Gastroesophageal sphincter (tissue), 4 donors: ENCODE measurements at regions not wholly inside any gene's neighbourhood (a gene's known extent, or its start where the extent isn't known, plus 50 kb on each side); places are given as distances from the start of the nearest gene placed in this dataset.

Source experiments
- ATAC-seq: fragments of 150-250 bp; one replicate; pipeline ENCODE4 v1.9.1; 2016; ENCODE audit warnings: mild to moderate bottlenecking, moderate library complexity
- H3K27ac ChIP-seq, 4 donors: fragments of 200-600 bp; sonication (generic) in 3 of 4; 1 replicate in 3 of 4; 2 replicates in 1 of 4; pipeline ENCODE4 v1.5.1; 2016 to 2019
- H3K27me3 ChIP-seq: fragments of 200-600 bp; sonication (generic); one replicate; pipeline ENCODE4 v1.5.1; 2019
- H3K36me3 ChIP-seq, 2 donors: fragments of 200-600 bp; sonication (generic); one replicate each; pipeline ENCODE4 v1.5.1; 2019; ENCODE audit warnings: control low read depth in 1 of 2
- H3K4me1 ChIP-seq, 3 donors: fragments of 200-600 bp; sonication (generic); 1 replicate in 2 of 3; 2 replicates in 1 of 3; pipeline ENCODE4 v1.5.1; 2016 to 2019; ENCODE audit warnings: control low read depth in 2 of 3
- H3K4me3 ChIP-seq, 2 donors: fragments of 200-600 bp; sonication (generic); one replicate each; pipeline ENCODE4 v1.5.1; 2019; ENCODE audit warnings: mild to moderate bottlenecking in 1 of 2, moderate library complexity in 1 of 2
- H3K9me3 ChIP-seq, 3 donors: fragments of 200-600 bp; sonication (generic); one replicate each; pipeline ENCODE4 v1.5.1; 2017 to 2019; ENCODE audit warnings: control low read depth in 2 of 3
- EP300 ChIP-seq: sonication (generic); formaldehyde crosslinking; IDR thresholded peaks from one replicate; pipeline ENCODE4 v1.6.1; 2017; ENCODE audit warnings: antibody characterized with exemption, mild to moderate bottlenecking
- POLR2A ChIP-seq, 2 donors: fragments of 450-650 bp; IDR thresholded peaks; one replicate each; pipeline ENCODE4 v1.6.1; 2017; ENCODE audit warnings: antibody characterized with exemption in 2 of 2, mild to moderate bottlenecking in 2 of 2, moderate library complexity in 1 of 2
- POLR2AphosphoS5 ChIP-seq: sonication (generic); formaldehyde crosslinking; IDR thresholded peaks from one replicate; pipeline ENCODE4 v1.6.1; 2017; ENCODE audit warnings: antibody characterized with exemption
- WGBS, 2 donors: methylation state at CpG; one replicate each; pipeline ENCODE4 v1.1.5; 2018; ENCODE audit warnings: low coverage in 1 of 2; 5-methylcytosine and 5-hydroxymethylcytosine counted together
- TF ChIP-seq, protein P1 (sequence below), 4 experiments: fragments of 200-600 bp in 2 of 4; fragments of 450-650 bp in 2 of 4; sonication (generic) in 1 of 4; IDR thresholded peaks; one replicate each; pipeline ENCODE4 v1.5.1; 2017 to 2019; ENCODE audit warnings: antibody characterized with exemption in 4 of 4, mild to moderate bottlenecking in 2 of 4, moderate library complexity in 2 of 4

DNA sequence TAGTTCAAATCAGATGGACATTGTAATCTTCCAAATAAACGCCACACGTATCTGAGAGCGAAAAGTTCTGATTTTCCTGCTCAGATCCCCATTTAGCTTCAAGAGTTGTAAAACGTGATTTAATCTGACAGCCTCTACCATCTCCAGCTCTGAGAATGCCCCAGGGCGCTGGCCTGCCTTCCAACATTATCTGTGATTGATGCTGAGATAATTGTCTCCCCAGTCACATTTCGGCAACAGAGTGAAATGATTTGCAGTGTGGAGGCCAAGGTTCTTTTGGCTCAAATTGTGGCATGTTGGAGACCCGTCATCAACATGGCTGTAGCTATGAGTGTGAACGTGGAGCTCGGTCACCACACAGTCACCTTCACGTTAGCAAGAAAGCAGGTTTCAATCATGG is 283.4 kb downstream of the BRD1 start:
- no peak overlapping the region for H3K4me3 ChIP-seq
- H3K27me3 ChIP-seq = peaks cover 36% of the 10 kb centered on the region
- no peaks in the 10 kb centered on the region for H3K36me3 ChIP-seq
- H3K27ac ChIP-seq = no peak overlapping the region
- no peak for ATAC-seq
- H3K4me1 ChIP-seq = no peaks in the 10 kb centered on the region
- 52 to 80% methylated on average over 7 to 10 of the region's 10 CpGs for WGBS, 2 donors
- TF ChIP-seq POLR2A (IDR thresholded peaks at IDR 0.05) (no peak), POLR2AphosphoS5 (no peak), EP300 (no peak)
- TF ChIP-seq, protein P1, sequence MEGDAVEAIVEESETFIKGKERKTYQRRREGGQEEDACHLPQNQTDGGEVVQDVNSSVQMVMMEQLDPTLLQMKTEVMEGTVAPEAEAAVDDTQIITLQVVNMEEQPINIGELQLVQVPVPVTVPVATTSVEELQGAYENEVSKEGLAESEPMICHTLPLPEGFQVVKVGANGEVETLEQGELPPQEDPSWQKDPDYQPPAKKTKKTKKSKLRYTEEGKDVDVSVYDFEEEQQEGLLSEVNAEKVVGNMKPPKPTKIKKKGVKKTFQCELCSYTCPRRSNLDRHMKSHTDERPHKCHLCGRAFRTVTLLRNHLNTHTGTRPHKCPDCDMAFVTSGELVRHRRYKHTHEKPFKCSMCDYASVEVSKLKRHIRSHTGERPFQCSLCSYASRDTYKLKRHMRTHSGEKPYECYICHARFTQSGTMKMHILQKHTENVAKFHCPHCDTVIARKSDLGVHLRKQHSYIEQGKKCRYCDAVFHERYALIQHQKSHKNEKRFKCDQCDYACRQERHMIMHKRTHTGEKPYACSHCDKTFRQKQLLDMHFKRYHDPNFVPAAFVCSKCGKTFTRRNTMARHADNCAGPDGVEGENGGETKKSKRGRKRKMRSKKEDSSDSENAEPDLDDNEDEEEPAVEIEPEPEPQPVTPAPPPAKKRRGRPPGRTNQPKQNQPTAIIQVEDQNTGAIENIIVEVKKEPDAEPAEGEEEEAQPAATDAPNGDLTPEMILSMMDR (IDR thresholded peaks at IDR 0.05) = no peak
- H3K9me3 ChIP-seq = peaks cover 0 to 30% (median 0%) of the 10 kb centered on the region in 3 donors

DNA sequence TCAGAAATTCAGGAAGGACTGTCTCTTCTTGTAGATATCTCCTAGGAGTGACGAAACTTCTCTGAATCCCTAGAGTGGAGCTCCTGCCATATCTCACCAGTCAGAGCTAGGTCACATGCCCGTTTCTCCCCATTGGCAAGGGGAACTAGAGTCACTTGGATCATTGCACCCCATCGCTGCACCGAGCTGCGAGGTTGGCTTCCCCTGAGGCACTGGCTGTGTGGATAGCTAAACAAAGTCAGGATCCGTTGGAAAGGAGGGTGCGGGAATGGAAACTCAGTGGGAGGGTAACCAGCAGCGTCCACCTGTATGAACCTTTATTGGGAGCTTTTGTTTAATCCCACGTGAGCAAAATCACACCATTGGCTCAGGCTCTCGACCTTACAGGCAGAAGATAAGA is 283.8 kb downstream of the BRD1 start:
- Histone ChIP-seq H3K27ac (no peak overlapping the region), H3K9me3 (peaks cover 0 to 26% (median 0%) of the 10 kb centered on the region in 3 donors), H3K4me3 (no peak overlapping the region), H3K4me1 (no peaks in the 10 kb centered on the region), H3K27me3 (peaks cover 34% of the 10 kb centered on the region), H3K36me3 (no peaks in the 10 kb centered on the region)
- no peak for ATAC-seq
- 83% methylated on average over 9 of the region's 10 CpGs; no CpG with 5 or more reads in 1 of the 2 donors for WGBS, 2 donors
- TF ChIP-seq POLR2A (IDR thresholded peaks at IDR 0.05) = no peak
- no peak for TF ChIP-seq POLR2AphosphoS5
- no peak for TF ChIP-seq EP300
- TF ChIP-seq, protein P1 (IDR thresholded peaks at IDR 0.05) = no peak

DNA sequence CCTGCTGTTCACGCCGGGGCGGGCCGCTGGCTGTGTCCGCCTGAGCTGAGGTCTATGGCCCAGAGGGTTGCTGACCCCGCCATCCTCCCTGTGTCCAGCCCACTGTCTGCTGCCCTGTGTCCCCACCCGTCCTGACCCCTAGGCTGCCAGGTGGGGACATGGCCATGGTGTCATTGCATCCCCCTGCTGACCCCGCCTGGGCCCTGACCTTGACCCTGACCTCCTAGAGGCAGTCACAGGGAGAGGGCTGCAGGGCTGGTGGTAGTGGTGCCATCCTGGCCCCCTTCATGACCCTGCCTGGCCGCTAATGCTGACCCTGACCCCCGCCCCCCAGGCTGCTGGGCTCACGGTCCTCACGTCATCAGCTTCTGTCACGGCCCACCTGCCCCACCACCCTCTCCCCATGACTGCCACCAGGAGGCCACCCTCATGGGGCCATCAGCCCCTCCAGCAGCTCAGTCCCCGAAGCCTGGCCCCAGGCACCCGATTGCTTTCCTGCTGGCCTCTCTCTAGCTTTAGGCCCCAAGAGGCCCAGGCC is 285.9 kb downstream of the BRD1 start:
- peaks cover 21% of the 10 kb centered on the region for H3K27me3 ChIP-seq

DNA sequence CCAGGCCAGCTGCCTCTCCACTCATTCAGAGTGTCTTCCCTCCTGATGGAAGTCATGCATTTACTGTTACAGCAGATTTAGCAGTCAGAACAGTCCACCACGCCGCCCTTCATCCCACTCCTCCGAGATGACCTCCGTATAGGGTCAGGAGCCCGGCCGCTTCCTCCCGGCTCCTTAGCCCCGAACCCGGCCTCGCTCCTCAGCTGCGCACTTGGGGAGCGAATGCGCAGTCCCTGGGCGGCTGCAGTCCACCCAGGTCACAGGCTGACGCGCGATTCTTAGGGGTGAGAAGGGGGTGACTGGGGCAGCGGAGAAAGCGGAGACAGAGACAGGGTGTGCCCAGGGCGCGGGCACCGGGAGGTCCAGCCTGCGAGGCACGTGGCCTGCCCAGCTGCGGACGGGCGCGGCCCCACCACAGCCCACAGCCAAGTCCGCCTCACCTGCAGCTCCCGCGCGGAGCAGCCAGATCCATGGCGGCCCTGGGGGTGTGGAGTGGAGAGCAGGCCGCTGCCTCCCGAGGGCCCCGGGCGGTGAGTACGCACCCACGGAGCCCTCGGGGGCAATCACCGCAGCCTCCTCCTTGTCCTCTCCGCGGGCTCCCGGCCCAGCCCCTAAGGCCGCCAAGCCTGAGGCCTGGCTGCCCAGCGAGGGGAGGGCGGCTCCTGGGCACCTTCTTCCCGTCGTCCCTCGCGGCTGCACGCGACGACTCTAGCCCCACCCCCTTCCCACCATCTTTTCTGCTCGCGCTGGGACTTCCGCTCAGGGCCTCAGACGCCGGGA is 286.6 kb downstream of the BRD1 start:
- Histone ChIP-seq H3K9me3 (peaks cover 0 to 5% (median 0%) of the 10 kb centered on the region in 3 donors), H3K4me3 (no peak overlapping the region), H3K4me1 (no peaks in the 10 kb centered on the region), H3K27ac (no peak overlapping the region), H3K36me3 (no peaks in the 10 kb centered on the region), H3K27me3 (peaks cover 24% of the 10 kb centered on the region)
- TF ChIP-seq, protein P1 (IDR thresholded peaks at IDR 0.05) = no peak
- TF ChIP-seq POLR2A (IDR thresholded peaks at IDR 0.05) = no peak
- no peak for TF ChIP-seq EP300
- no peak for TF ChIP-seq POLR2AphosphoS5
- ATAC-seq = no peak
- 94 to 100% methylated on average over 2 to 10 of the region's 59 CpGs for WGBS, 2 donors

More for the DNA sequence above, 285.9 kb downstream of the BRD1 start:
- no peak for ATAC-seq
- H3K36me3 ChIP-seq = no peaks in the 10 kb centered on the region
- TF ChIP-seq POLR2AphosphoS5 = no peak
- TF ChIP-seq, protein P1 (IDR thresholded peaks at IDR 0.05) = no peak
- TF ChIP-seq EP300 = no peak
- TF ChIP-seq POLR2A (IDR thresholded peaks at IDR 0.05) = no peak
- no peaks in the 10 kb centered on the region for H3K4me1 ChIP-seq
- H3K4me3 ChIP-seq = no peak overlapping the region
- no peak overlapping the region for H3K27ac ChIP-seq
- no CpG with 5 or more reads among the region's 15 CpGs for WGBS, 2 donors
- H3K9me3 ChIP-seq = peaks cover 0 to 12% (median 0%) of the 10 kb centered on the region in 3 donors
